TTC549 (cell line): ENCODE measurements at regions not wholly inside any gene's neighbourhood (a gene's known extent, or its start where the extent isn't known, plus 50 kb on each side); places are given as distances from the start of the nearest gene placed in this dataset.
"Not testable (repeated sequence)": the region's sequence is repeated elsewhere in the genome, so short reads cannot be mapped to it uniquely, and the experiment has no call there.

Experiments used
- FAIRE-seq: peaks from 2 replicates; lab custom pipeline; 2012; peaks lifted over from hg19 to GRCh38; lab: Jason Lieb, UNC

DNA sequence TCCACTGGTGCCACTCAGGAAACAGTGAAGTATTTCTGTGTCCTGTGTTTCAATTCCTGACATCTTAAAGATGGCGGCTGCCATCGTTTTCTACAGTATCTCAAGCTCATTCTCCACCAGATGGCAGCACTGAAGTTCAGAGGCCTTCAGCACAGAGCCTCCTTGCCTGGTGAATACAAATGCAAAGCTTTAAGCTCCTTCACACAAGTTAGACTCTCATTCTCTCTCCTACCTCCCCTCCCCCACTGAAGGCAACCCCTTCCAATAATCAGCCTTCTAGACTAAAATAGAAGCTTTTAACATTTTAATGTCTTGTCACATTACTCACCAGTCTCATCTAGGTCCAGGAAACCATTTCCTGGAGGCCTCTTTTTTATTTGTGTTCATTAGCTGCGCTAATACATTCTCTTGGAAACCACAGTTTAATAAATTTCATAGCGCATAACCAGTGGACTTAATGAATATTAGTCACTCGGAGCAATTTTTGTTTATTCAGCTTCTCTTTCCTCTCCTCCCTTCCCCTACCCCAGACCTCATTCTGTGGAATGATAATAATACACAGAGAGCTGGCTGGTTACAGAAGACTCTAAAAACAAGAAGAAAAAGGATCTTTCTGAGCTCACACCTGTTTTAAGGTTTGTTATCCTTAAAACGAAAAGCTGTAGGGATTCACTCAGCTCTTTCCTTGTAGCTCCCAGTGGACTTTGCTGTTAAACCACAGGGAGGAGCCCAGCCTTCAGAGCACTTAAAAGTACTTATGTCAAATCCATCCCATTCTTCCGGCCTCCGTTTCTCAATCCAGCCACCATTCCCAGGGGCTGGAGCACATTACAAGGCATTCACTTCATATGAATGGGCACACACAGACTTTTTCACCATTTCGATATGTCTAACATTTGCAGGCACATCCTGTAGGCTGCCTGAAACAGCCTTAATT lies 384.9 kb downstream of the HLX start:
- peak; percentile 13 for FAIRE-seq

GRCh38 chr1:221264848-221265247 lies 385.6 kb downstream of the HLX start:
- no peak for FAIRE-seq

GRCh38 chr1:221268295-221268694 lies 389.1 kb downstream of the HLX start:
- FAIRE-seq = no peak

- FAIRE-seq = no peak
Measured at GRCh38 chr1:221271701-221272100, 392.5 kb downstream of the HLX start.

- FAIRE-seq = no peak
Measured at GRCh38 chr1:221272940-221273339, 393.7 kb downstream of the HLX start.

- no peak for FAIRE-seq
Measured at GRCh38 chr1:221274373-221274772, 395.1 kb downstream of the HLX start.

GRCh38 chr1:221276896-221277409 lies 397.7 kb downstream of the HLX start:
- FAIRE-seq = no peak

DNA sequence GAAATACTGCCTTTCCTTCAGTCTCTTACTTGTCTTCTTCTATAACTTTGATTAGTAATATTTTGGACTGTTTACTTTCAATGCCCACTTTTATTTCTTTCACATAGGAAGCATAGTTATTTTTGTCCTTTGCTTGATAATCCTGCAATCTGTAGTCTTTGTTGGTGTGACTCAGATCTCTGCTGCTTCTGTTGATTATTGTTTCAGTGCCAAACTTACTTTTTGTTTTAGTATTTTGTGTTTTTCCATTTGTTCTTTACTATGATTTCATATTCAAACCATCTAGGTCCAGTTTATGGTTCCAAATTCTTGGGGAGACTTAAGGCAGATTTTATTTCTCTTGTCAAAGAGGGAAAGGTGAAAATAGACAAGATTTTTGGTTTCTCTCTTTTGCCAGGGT lies 399.9 kb downstream of the HLX start:
- FAIRE-seq = no peak

GRCh38 chr1:221283532-221283931 lies 404.3 kb downstream of the HLX start:
- no peak for FAIRE-seq

- FAIRE-seq = no peak
Measured at GRCh38 chr1:221284028-221284427, 404.8 kb downstream of the HLX start.

- FAIRE-seq = not testable (repeated sequence)
Measured at GRCh38 chr1:221284991-221285390, 405.7 kb downstream of the HLX start.

DNA sequence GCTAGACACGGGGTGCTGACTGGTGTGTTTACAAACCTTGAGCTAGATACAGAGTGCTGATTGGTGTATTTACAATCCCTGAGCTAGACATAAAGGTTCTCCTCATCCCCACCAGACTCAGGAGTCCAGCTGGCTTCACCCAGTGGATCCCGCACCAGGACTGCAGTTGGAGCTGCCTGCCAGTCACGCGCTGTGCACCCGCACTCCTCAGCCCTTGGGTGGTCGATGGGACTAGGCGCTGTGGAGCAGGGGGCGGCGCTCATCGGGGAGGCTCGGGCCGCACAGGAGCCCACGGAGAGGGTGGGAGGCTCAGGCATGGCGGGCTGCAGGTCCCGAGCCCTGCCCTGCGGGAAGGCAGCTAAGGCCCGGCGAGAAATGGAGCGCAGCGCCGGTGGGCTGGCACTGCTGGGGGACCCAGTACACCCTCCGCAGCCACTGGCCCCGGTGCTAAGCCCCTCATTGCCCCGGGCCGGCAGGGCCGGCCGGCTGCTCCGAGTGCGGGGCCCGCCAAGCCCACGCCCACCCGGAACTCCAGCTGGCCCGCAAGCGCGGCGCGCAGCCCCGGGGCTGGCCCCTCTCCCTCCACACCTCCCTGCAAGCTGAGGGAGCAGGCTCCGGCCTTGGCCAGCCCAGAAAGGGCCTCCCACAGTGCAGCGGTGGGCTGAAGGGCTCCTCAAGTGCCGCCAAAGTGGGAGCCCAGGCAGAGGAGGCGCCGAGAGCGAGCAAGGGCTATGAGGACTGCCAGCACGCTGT lies 406.4 kb downstream of the HLX start:
- FAIRE-seq = not testable (repeated sequence)

- FAIRE-seq = no peak
Measured at GRCh38 chr1:221286399-221286798, 407.2 kb downstream of the HLX start.

GRCh38 chr1:221289103-221289502 lies 409.9 kb downstream of the HLX start:
- FAIRE-seq = no peak

DNA sequence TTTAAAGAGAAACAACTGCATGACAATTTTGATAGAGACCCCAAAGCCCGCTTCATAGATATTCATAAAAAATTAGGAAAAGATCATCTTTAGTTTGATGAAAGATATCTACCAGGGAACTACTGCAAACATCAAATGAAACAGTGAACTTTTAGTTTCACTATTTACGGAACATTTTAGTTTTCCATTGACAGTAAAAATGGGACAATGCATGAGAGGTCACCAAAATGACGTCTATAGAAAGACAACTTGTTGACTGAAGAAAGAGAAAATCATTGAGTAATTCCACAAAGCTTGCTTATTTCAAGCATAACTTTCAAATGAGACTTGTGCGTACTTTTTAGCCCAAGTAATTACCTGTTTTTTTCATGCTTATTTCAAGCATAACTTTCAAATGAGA lies 411.4 kb downstream of the HLX start:
- FAIRE-seq = no peak

DNA sequence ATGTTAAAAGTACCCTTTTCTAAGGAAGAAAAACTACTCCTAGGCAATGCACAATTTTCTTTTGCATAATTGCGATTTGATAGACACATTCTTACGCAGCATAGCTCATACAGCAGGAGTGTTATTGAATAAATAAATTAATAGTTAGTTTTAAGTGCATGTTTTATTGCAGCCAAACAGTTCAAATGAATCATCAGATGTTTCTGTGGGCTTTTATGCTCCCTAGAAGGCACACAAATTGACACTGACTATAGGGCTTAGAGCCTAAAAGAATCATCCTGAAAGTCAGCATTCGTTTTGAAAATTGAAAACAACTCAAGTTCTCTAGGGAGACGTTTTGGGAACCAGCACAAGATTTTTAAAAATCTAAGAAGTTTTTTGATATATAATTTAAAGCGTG lies 411.9 kb downstream of the HLX start:
- FAIRE-seq = no peak

GRCh38 chr1:221292652-221293051 lies 413.4 kb downstream of the HLX start:
- no peak for FAIRE-seq

GRCh38 chr1:221294242-221294641 lies 415.0 kb downstream of the HLX start:
- no peak for FAIRE-seq

DNA sequence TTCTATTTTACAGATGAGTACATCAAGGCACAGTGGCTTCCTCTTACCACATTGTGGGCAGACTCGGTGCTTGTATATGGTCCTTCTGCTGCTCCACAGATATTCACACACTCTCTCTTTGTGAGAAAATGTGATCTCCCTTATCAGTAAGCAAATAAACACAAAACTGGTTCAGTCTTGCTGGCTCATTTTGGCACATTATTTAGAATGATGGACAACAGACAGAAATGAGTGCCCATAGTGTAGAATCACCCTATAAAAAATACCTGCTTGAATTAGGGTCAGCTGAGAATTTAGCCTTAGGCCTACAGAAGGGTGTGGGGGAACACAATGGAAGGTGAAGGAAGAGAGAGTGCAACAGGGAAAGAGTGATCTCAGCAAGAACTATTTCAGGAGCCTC lies 423.1 kb downstream of the HLX start:
- FAIRE-seq = no peak

- no peak for FAIRE-seq
Measured at GRCh38 chr1:221302810-221303209, 423.6 kb downstream of the HLX start.

GRCh38 chr1:221303623-221304022 lies 424.4 kb downstream of the HLX start:
- FAIRE-seq = no peak

DNA sequence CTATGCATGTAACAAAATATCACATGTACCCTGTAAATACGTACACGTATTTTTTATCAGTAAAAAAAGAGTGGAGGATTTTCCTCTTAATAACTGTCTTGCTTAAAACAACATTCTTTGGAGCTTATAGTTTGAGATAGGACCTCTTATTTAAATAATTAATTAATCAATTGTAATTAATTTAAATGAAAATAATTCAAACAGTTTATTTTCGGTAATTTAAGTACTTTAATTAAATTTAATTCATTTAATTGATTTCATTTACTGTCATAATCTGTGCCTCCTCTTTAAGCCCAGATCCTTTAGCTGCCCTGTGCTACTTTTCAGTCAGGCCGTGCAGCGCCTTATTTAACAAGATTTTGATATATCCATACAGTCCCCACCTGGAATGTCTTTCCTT lies 427.0 kb downstream of the HLX start:
- FAIRE-seq = no peak
